Smooth muscle cell (in vitro differentiated cells): ENCODE measurements at regions not wholly inside any gene's neighbourhood (a gene's known extent, or its start where the extent isn't known, plus 50 kb on each side); places are given as distances from the start of the nearest gene placed in this dataset.

Experiments
- DNase-seq: peaks from one replicate; lab custom pipeline; 2025; ENCODE audit not compliant: unreplicated experiment; lab: John Stamatoyannopoulos, UW
- H2AFZ ChIP-seq: fragments of 200-600 bp; sonication (generic); 2 replicates; pipeline ENCODE4 v1.6.0; 2016; ENCODE audit warnings: antibody characterized with exemption, low read depth, mild to moderate bottlenecking
- H3F3A ChIP-seq: fragments of 200-600 bp; sonication (generic); 2 replicates; pipeline ENCODE4 v1.6.0; 2017; ENCODE audit warnings: antibody characterized with exemption, low read depth
- H3K27ac ChIP-seq: fragments of 200-600 bp; sonication (generic); 2 replicates; pipeline ENCODE4 v1.5.1; 2016; ENCODE audit warnings: low read depth, mild to moderate bottlenecking
- H3K27me3 ChIP-seq: fragments of 200-600 bp; sonication (generic); 2 replicates; pipeline ENCODE4 v1.6.1; 2016; ENCODE audit warnings: low read depth, mild to moderate bottlenecking
- H3K36me3 ChIP-seq: fragments of 200-600 bp; sonication (generic); 2 replicates; pipeline ENCODE4 v1.5.1; 2016; ENCODE audit warnings: low read depth
- H3K4me1 ChIP-seq: fragments of 200-600 bp; sonication (generic); 2 replicates; pipeline ENCODE4 v1.5.1; 2016; ENCODE audit warnings: low read depth
- H3K4me2 ChIP-seq: fragments of 200-600 bp; sonication (generic); 2 replicates; pipeline ENCODE4 v1.6.0; 2016; ENCODE audit warnings: mild to moderate bottlenecking
- H3K4me3 ChIP-seq: fragments of 200-600 bp; sonication (generic); 2 replicates; pipeline ENCODE4 v1.5.1; 2016; ENCODE audit warnings: mild to moderate bottlenecking
- H3K79me2 ChIP-seq: fragments of 200-600 bp; sonication (generic); 2 replicates; pipeline ENCODE4 v1.6.0; 2016; ENCODE audit warnings: low read depth, mild to moderate bottlenecking
- H3K9ac ChIP-seq: fragments of 200-600 bp; sonication (generic); 2 replicates; pipeline ENCODE4 v1.6.0; 2016; ENCODE audit warnings: low read depth
- H3K9me3 ChIP-seq: fragments of 200-600 bp; sonication (generic); replicated peaks from 2 replicates; pipeline ENCODE4 v1.5.1; 2016; ENCODE audit warnings: low read depth
- H4K20me1 ChIP-seq: fragments of 200-600 bp; sonication (generic); 2 replicates; pipeline ENCODE4 v1.6.0; 2016; ENCODE audit warnings: low read depth
- WGBS: methylation state at CpG from one replicate; pipeline ENCODE4 v1.1.7; 2016; ENCODE audit warnings: low lambda C conversion rate; 5-methylcytosine and 5-hydroxymethylcytosine counted together
- TF ChIP-seq, protein P1 (sequence below): fragments of 200-600 bp; sonication (generic); IDR thresholded peaks from 2 replicates; pipeline ENCODE4 v1.5.1; 2017; ENCODE audit warnings: borderline replicate concordance, mild to moderate bottlenecking, antibody characterized with exemption; ENCODE audit not compliant: insufficient read depth, poor library complexity, severe bottlenecking

DNA sequence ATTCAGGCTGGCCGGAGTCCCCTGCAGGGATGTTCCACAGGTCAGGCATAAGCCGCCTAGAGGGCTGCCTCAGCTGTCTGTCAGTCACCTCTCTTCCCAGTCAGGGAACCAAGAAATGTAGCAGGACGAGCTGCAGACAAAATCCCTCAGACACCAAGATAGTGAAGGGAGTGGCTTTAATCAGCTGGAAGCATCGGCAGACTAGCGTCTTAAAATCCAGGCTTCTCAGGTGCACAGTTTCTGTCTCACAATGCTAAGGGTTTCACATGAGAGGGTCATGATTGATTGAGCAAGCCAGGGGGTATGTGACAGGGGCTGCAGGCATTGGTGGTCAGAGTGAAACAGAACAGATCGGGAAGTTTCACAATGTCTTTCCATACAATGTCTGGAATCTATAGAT lies 247.2 kb downstream of the CDH10 start:
- H3K4me3 ChIP-seq: no peak overlapping the region
- H3K27ac ChIP-seq: no peak overlapping the region
- no peaks in the 10 kb centered on the region for H3K4me1 ChIP-seq
- H2AFZ ChIP-seq: no peak overlapping the region
- DNase-seq: no peak
- H4K20me1 ChIP-seq: no peaks in the 10 kb centered on the region
- H3K4me2 ChIP-seq: no peak overlapping the region
- no peaks in the 10 kb centered on the region for H3K36me3 ChIP-seq
- 59% methylated on average over 6 of the region's 6 CpGs for WGBS
- H3K9ac ChIP-seq: no peak overlapping the region
- H3K9me3 ChIP-seq: no peaks in the 10 kb centered on the region
- H3K27me3 ChIP-seq: no peaks in the 10 kb centered on the region
- H3K79me2 ChIP-seq: no peaks in the 10 kb centered on the region
- no peaks in the 10 kb centered on the region for H3F3A ChIP-seq
- TF ChIP-seq, protein P1, sequence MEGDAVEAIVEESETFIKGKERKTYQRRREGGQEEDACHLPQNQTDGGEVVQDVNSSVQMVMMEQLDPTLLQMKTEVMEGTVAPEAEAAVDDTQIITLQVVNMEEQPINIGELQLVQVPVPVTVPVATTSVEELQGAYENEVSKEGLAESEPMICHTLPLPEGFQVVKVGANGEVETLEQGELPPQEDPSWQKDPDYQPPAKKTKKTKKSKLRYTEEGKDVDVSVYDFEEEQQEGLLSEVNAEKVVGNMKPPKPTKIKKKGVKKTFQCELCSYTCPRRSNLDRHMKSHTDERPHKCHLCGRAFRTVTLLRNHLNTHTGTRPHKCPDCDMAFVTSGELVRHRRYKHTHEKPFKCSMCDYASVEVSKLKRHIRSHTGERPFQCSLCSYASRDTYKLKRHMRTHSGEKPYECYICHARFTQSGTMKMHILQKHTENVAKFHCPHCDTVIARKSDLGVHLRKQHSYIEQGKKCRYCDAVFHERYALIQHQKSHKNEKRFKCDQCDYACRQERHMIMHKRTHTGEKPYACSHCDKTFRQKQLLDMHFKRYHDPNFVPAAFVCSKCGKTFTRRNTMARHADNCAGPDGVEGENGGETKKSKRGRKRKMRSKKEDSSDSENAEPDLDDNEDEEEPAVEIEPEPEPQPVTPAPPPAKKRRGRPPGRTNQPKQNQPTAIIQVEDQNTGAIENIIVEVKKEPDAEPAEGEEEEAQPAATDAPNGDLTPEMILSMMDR: no peak

DNA sequence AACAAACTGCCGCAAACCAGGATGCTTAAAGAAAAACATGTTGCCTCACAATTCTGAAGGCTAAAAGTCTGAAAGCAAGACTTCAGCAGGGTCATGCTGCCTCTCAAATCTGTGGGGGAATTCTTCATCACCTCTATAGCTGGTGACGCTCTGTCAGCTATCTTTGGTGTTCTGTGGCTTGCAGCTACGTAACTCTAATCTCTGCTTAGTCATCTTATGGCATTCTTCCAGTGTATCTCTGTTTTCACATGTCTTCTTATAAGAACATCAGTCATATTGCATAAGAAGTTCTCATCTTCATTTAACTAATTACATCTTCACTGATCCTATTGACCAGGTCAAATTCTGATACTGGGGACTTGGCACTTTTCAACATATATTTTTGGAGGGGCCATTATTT lies 243.0 kb downstream of the CDH10 start:
- H4K20me1 ChIP-seq: no peaks in the 10 kb centered on the region
- no peaks in the 10 kb centered on the region for H3K27me3 ChIP-seq
- no peaks in the 10 kb centered on the region for H3K36me3 ChIP-seq
- no peaks in the 10 kb centered on the region for H3F3A ChIP-seq
- TF ChIP-seq, protein P1: no peak
- no peak overlapping the region for H3K4me3 ChIP-seq
- H3K9ac ChIP-seq: no peak overlapping the region
- no peak overlapping the region for H3K4me2 ChIP-seq
- peak overlapping the region; percentile 44 for H3K27ac ChIP-seq
- 34% methylated on average over 3 of the region's 3 CpGs for WGBS
- DNase-seq: no peak
- no peaks in the 10 kb centered on the region for H3K9me3 ChIP-seq
- no peaks in the 10 kb centered on the region for H3K4me1 ChIP-seq
- H2AFZ ChIP-seq: no peak overlapping the region
- H3K79me2 ChIP-seq: no peaks in the 10 kb centered on the region

DNA sequence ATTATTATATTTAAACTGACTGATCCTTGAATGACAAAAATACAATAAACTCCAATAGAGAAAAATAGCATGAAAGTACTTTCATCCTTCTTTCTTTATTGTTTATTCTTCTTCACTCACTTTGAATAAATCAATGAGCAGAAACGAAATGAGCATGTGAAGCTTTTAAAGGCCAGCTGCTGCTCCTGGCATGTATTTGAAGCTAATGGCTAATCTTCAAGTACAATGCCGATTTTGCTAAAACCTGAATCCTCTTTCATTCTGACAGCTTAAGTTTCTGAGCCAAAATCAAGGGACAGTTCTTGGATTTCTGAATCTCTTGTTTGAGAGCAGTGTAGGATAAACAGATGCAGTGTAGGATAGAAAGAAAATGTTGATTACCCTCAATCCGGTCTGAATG lies 237.3 kb downstream of the CDH10 start:
- H4K20me1 ChIP-seq: no peaks in the 10 kb centered on the region
- H3K4me1 ChIP-seq: no peaks in the 10 kb centered on the region
- no peak for DNase-seq
- no peaks in the 10 kb centered on the region for H3F3A ChIP-seq
- no peaks in the 10 kb centered on the region for H3K9me3 ChIP-seq
- TF ChIP-seq, protein P1: no peak
- H3K36me3 ChIP-seq: no peaks in the 10 kb centered on the region
- H2AFZ ChIP-seq: no peak overlapping the region
- no peaks in the 10 kb centered on the region for H3K27me3 ChIP-seq
- no peak overlapping the region for H3K4me3 ChIP-seq
- H3K79me2 ChIP-seq: no peaks in the 10 kb centered on the region
- 74% methylated on average over 3 of the region's 3 CpGs for WGBS
- no peak overlapping the region for H3K27ac ChIP-seq
- no peak overlapping the region for H3K4me2 ChIP-seq
- H3K9ac ChIP-seq: no peak overlapping the region

DNA sequence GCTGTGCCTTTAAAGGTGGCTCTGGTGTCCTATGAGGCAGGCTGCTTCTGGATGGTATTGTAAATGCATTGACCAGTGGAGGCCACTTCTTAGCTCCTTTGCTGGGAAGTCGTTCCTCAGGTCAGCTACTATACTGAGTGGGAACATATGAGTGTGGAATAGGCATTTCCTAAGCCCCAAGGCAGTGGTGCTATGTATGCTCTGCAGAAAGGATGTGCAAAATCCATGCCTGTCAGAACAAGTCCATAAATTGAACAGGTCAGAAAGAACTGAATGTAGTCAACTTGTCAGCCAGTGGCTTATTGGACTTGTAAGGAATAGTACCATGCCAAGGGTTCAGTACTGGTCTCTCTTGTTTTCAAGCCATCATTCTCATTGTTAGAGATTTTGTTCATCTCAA lies 216.4 kb downstream of the CDH10 start:
- Histone ChIP-seq H3K4me3 (no peak overlapping the region), H3F3A (no peaks in the 10 kb centered on the region), H2AFZ (no peak overlapping the region), H3K9ac (no peak overlapping the region), H3K79me2 (no peaks in the 10 kb centered on the region), H3K27ac (no peak overlapping the region), H3K36me3 (no peaks in the 10 kb centered on the region), H3K27me3 (no peaks in the 10 kb centered on the region), H3K9me3 (no peaks in the 10 kb centered on the region), H3K4me2 (no peak overlapping the region), H4K20me1 (no peaks in the 10 kb centered on the region), H3K4me1 (no peaks in the 10 kb centered on the region)
- TF ChIP-seq, protein P1: no peak
- DNase-seq: no peak
- WGBS: 86% methylated on average over 1 of the region's 1 CpG
